NCI-H82 (cell line): ENCODE measurements at regions not wholly inside any gene's neighbourhood (a gene's known extent, or its start where the extent isn't known, plus 50 kb on each side); places are given as distances from the start of the nearest gene placed in this dataset.
A peak's percentile ranks its signal among the peaks of the same experiment; 100 is the strongest.

ENCODE experiments used
- DNase-seq: peaks from one replicate; lab custom pipeline; 2025; lab: John Stamatoyannopoulos, UW

DNA sequence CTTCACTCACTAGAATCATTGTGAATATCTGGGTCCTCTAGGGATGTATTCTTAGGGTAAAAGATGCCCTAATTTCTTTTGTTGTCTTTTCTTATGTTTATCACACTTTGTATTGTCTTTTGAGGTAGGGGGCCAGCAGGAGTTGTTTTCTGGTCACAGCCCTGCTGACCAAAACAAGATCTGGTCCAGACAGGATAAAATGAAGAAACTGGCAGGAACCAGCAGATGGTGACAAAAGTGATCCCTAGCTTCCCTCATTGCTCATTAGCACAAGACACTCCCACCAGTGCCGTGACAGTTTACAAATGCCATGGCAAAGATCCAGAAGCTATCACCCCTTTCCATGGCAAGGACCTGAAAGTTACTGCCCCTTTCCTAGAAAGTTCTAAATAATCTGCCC is 81.7 kb upstream of the CCDC85A start:
- no peak for DNase-seq

DNA sequence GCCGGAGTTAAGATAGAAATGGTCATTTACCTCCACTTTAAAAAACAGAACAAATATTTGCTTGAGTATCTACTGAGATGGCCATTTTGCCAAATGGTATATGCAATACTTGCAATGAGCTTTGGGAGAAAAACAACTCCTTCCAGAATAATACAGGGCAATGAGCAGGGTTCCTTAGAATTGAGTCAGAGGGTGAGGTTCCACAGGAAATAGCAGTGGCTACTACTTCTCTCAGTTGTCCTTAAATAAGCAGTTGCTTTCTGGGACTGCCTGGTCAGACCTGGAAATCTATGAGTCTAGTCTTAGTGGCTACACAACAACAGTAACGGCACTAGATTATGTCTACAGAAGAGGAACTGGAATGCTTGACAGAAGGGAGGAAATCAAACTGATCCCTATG is 80.9 kb upstream of the CCDC85A start:
- DNase-seq = no peak

DNA sequence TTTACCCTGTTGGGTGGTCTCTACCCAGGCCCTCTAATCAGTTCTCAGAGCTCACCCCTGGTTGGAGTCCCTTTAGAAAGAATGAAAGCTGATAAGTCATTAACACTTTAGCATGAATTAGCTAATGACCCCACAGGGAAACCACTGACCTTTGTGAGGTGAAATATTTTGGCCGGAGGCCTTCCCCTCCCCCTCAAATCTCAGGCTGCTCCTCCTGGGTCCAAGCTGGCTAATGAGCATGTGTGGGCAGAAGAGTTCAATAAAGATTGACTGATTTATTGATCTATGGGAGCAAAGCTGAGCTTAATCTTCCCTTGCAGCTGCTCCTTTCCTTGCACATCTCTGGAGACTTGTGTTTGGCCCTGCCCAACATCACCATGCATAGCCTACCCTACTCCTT is 78.8 kb upstream of the CCDC85A start:
- peak; percentile 55 for DNase-seq

DNA sequence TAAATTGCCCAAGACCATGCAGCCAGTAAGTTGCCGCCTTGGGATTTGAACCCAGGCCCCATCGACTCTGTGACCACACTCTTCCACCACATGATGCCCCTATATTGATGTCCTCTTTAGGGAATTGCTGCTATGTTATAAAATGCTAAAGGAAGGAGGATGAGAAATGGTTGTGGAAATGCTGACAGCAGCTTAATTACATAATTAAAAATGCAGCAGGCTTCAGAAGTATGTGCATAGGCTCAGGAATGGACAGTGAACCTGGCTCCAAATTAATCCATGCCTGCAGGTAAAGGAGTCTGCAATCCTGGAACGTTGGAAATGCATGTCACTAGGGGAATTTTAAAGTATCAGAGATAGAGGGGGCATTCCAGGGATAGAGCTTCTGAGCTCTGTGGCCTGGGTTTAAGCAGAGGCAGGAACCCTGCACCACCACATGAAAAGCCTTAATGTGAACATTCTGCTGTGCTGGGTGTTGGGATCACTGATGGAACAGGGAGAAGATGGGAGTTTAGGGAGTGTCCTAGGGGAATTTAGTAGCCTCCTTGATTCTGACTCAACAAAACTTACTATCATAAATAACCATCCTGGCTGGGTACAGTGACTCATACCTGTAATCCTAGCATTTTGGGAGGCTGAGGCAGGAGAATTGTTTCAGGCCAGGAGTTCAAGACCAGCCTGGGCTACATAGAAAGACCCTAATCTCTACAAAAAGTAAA is 76.1 kb upstream of the CCDC85A start:
- no peak for DNase-seq

DNA sequence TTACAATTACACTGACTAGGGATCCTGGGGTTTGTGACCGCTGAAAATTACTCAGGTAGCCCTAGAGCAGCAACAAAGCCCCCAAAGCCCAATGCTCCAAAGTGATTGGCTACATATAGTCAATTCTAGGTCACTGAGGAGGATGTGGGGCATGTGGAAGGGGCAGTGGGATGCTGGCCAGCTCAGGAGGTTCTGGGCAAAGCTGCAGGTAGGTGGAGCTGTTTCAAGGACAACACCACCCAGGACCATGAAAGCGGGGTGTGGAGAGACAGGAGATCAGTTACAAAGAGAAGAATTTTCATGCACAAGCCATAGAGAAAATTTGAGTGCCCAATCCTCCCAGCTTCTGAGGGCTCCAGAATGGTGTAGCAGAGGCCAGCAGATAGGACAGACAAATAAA is 75.0 kb upstream of the CCDC85A start:
- DNase-seq = no peak

DNA sequence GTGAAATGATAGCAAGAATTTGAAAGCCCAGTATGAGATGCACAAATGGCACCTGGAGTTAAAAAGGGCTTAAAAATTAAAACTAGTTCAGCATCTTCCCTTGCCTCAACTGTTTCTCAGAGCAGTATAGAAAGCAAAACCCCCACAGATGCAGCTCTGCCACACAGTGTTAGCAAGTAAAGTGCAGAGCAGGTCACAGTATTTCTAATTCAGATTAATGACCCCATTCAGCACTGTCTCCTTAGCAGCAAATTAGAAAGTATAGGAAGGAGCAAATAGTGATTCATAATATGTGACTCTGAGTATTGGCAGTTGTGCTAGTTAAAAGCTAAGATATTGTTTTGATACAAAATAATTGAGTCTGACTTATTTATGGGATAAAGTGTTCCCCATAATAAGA is 73.8 kb upstream of the CCDC85A start:
- DNase-seq = no peak

DNA sequence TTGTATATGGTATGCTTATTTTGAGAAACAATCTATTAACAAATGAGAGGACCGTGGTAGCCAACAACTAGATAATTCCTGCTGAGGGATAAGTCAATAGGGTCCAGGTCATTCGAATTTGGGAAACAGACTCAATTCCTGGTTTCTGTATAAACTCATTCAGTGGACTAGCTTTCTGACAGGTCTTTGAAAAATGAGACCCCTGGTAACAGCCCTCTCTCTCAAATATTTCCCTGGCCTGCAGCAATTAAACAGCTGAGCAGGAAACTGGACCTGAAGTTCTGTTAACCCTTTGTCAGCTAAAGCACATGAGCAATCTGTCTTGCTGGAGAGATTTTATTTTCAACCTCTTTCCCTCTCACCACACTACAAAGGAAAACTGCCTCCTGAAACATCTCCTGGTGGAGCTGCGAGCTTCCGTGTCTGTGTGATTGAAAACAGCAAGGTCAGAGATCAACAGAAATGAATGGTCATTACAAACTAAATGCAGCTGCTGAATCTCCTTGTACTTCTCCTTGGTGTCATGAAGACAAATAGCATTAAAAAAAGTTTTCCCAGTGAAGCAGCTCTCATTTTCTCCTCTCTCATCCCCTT is 70.3 kb upstream of the CCDC85A start:
- no peak for DNase-seq

DNA sequence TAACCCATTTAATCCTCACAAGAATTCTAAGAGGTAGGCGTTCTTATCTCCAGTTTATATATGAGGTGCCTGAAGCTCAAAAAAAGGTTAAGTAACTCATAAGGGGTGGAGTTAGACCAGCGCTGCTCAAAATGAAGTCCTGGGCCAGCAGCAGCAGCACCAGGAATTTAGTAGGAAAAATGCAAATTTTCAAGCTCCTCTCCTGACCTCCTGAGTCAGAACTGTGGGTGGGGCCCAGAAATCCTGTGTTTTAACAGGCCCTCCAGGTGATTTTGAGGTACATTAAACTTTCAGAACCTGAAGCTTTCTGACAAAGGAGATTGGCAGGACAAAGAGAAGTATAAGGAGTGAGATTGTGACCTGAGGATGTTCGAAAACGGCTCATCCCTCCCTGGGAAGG is 66.0 kb upstream of the CCDC85A start:
- no peak for DNase-seq

DNA sequence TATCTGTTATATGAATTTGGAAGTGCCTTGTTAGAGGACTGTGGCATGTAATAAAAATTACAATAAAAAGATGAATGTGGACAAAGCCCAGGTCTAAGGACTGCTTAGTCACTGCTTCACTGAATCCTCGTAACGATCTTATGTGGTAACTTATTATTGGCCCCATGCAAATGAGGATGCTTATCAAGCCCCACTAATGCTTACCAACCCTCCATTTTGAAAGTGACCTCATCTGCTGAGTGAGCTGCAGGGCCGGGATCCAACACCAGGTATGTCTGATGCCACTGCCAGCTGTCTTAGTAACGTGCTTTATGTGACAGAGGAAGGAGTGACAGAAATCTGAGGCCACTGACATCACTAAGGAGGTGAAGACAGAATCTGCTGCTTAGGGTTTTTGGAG is 65.3 kb upstream of the CCDC85A start:
- DNase-seq = peak; percentile 35

DNA sequence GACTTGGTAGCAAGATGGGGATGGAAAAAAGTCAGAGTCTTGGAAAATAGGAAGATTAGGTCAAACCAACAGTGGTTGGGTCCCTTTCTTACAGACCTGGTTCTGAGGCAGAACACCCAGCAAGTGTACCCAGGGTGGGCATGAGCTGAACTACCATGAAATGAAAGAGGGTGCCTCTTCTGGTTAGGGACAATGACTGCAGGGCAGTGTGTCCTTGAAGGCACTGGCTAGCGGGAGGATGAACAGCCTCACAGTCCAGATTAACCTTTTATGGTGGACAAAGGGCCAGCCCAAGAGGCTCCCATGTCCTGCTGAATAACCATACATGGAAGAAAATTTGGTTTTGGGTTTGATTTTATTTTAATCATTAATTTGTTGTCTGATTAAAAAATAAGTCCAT is 61.8 kb upstream of the CCDC85A start:
- no peak for DNase-seq

DNA sequence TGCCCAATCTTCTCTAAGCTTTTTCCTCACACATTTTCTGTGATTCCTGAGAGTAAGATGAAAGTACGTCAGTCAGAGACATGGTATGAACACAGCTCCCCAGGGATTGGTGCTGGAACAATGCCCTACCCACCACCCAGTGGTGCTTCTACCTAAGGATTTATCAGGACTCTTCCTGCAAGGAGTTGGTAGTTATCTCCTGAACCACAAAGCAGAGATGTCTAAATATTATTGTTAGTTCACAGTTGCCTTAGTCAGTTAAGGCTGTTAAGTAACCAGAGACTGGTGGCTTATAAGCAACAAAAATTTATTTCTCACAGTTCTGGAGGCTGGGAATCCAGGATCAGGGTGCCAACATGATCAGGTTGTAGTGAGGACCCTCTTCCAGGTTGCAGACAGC is 60.3 kb upstream of the CCDC85A start:
- DNase-seq = no peak

DNA sequence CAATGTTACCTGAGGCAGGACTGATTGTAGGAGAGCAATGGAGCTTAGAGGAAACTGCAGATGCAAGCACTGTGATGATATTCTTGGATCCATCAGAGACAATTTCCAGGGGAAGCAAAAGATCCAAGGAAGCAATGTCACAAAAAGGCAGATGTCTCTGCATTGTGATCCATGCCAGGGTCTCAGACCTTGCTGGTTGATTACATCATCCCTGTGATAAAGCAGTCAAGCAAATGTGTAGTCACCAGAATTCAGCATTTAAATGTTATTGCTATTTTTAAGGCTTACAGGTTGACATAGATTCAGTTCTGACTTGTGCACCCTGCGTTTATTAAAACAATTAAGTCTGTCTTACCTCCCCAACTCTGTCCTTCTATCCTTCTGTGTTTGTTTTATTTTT is 56.8 kb upstream of the CCDC85A start:
- DNase-seq = no peak

DNA sequence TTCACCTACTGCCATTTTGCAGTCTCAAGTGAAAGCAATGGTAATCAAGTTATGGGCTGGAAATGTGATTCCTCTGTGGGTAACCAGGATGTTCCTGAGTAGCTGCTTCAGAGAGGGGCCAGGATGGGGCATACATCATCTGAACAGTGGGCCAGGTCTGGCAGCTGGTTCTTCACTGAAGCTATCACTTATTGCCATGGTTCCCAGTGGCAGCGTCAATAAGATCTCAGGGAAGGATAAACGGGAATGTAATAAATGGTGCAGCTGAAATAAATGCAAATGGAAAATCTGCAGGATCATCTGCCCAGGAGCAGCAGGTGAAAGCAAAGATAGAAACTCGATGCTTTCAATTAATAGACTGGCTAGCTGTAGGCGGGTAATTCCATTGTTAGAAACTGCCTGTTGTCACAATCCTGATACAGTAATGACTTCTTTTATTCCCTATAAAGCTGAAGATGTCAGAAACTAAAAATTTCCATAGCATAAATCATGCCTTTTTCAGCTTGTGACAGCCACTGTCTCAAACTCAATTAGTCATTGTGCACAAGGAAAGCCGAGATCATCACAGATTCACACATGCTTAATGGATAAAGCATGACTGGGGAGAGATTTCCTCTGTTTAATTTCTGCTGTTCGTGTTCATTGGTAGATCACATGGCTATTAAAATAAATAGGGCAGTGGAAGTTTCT is 56.2 kb upstream of the CCDC85A start:
- DNase-seq = no peak

DNA sequence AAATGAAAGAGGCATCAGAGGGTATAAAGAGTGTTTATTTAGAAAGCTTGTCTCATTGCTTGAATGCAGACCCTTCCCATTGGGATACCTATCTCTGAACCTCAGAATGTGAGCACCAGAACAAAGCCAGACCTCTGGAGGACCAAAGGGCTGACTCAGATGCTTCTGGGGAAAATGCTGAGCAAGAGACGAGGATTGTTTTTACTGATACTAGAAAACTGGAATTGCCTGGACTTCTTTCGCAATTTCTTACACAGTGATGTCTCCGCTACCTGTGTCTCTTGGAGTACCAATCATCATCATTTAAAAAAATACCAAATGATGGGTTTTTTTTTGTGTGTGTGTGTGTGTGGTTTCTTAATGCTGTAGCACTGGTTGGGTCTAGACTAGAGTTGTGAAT is 55.6 kb upstream of the CCDC85A start:
- DNase-seq = no peak

DNA sequence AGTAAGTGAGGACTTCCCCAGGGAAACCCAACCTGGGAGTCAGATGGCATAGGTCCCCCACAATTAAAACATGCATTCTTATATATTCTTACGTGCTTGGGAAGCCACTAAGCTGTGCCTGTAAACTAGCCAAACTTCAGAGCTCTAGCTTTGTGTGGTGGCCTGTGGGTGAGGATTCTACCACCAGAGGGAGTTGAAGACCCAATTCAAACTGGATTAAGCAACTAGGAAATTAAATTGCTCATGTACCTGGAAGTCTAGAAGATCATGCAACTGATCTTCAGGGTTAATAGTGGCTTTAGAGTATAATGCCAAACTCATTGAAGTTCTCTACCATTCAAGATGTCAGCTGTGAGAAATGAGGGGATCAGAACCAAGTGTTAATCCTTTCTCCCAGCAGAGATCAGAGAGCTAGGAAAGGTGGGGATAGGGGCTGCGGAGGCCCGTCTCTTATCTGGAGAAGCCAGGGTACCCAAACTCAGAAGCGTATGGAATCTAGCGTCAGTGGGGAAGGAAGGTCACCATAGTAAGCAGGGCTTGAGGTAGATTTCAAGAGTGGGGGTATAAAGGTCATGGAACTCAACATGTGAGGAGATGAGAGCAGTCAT is 53.2 kb upstream of the CCDC85A start:
- peak; percentile 74 for DNase-seq

DNA sequence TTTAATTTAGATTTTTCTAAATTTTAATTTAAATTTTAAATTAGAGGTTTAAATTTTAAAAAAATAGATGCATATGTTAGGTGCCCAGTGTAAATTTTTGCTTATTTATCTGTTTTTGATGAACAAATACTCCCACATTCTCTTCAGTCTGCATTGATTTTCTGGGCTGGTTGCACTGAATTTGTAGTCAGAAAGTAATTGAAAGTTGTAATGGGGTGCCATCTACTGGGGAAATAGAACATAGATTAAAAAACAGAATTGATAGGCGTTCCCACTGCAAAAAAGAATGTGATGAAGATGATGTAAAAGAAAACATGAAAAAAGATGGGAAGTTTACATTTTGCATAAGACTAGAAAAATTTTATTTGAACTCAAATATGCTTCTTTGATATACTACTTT is 51.7 kb upstream of the CCDC85A start:
- DNase-seq = peak; percentile 73

DNA sequence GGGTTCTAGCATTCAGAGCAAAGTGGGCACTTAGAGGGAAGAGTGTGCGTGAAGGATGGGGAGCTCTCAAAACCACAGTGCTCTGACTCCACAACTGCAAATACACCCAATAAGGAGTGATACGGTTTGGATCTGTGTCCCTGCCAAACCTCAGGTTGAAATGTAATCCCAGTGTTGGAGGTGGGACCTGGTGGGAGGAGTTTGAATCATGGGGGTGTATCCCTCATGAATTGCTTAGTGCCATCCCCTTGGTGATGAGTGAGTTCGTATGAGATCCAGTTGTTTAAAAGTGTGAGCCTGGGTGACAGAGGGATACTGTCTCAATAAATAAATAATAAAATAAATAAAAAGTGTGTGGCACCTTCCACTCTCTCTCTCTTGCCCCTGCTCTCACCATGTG is 50.3 kb upstream of the CCDC85A start:
- DNase-seq = no peak

DNA sequence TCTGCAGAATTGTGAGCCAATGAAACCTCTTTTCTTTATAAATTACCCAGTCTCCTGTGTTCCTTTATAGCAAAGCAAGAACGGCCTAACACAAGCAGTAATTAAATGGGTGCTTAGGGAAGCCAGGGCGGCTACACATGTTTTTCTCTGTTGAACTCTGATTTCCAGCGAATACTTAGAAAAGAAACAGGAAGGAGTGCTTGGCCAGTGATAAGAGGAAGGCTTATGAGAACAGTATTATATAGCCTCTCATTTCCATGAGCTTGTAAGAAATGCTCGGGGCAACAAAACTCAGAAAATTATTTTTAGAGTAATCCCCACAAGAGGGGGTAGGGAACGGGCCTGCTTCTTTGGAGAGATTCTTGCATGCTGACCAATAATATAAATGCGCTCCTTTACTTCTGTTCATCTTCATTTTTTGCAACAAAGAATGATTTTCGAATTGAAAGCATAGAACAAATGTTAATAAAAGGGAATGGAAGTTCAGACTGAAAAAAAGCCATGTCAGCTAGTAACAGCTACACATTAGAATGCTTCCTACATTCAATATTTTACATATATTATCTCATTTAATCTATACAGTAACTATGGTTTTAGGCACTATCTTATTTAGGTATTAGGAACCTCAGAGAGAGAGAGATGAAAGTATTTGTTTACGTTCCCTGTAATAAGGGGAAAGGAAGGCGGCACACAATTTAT is 49.7 kb upstream of the CCDC85A start:
- no peak for DNase-seq
